ENCODE measurements at regions not wholly inside any gene's neighbourhood (a gene's known extent, or its start where the extent isn't known, plus 50 kb on each side); places are given as distances from the start of the nearest gene placed in this dataset.

GRCh38 chr9:119487118-119487827 is 118.0 kb upstream of the BRINP1 start:
- DNase-seq (ENCODE audit: low read depth) = no peak

GRCh38 chr9:119483153-119483552 is 113.9 kb upstream of the BRINP1 start:
- no peak for DNase-seq (ENCODE audit: low read depth)

GRCh38 chr9:119477197-119477596 is 108.0 kb upstream of the BRINP1 start:
- no peak for DNase-seq (ENCODE audit: low read depth)

- DNase-seq (ENCODE audit: low read depth) = no peak
These were observed 88.8 kb upstream of the BRINP1 start for GRCh38 chr9:119458068-119458467.

GRCh38 chr9:119453980-119454379 is 84.7 kb upstream of the BRINP1 start:
- no peak for DNase-seq (ENCODE audit: low read depth)

- no peak for DNase-seq (ENCODE audit: low read depth)
These were observed 84.3 kb upstream of the BRINP1 start for GRCh38 chr9:119453490-119453911.

- no peak for DNase-seq (ENCODE audit: low read depth)
These were observed 82.2 kb upstream of the BRINP1 start for GRCh38 chr9:119451426-119451825.

- DNase-seq (ENCODE audit: low read depth) = no peak
These were observed 73.9 kb upstream of the BRINP1 start for GRCh38 chr9:119443179-119443578.

GRCh38 chr9:119441832-119442231 is 72.6 kb upstream of the BRINP1 start:
- no peak for DNase-seq (ENCODE audit: low read depth)

- DNase-seq (ENCODE audit: low read depth) = no peak
These were observed 72.1 kb upstream of the BRINP1 start for GRCh38 chr9:119441338-119441737.

- no peak for DNase-seq (ENCODE audit: low read depth)
These were observed 67.0 kb upstream of the BRINP1 start for GRCh38 chr9:119436261-119436660.

- DNase-seq (ENCODE audit: low read depth) = no peak
These were observed 65.8 kb upstream of the BRINP1 start for GRCh38 chr9:119435076-119435475.

- no peak for DNase-seq (ENCODE audit: low read depth)
These were observed 63.2 kb upstream of the BRINP1 start for GRCh38 chr9:119432428-119432827.

GRCh38 chr9:119429302-119429701 is 60.1 kb upstream of the BRINP1 start:
- DNase-seq (ENCODE audit: low read depth) = no peak

- DNase-seq (ENCODE audit: low read depth) = no peak
These were observed 51.0 kb upstream of the BRINP1 start for GRCh38 chr9:119420231-119420630.

All from T follicular helper cell (primary cell).